HepG2 (cell line): ENCODE measurements at regions not wholly inside any gene's neighbourhood (a gene's known extent, or its start where the extent isn't known, plus 50 kb on each side); places are given as distances from the start of the nearest gene placed in this dataset.

ENCODE experiments used
- CSRNP1 ChIP-seq: sonication (generic); formaldehyde crosslinking; IDR thresholded peaks from 2 replicates; pipeline ENCODE4 v1.8.1; 2023; ENCODE audit warnings: mild to moderate bottlenecking, missing genetic modification reagents
- MIER3 ChIP-seq: IDR thresholded peaks from 2 replicates; pipeline ENCODE4 v1.6.1; 2016; ENCODE audit warnings: missing compliant biosample characterization, borderline replicate concordance
- SNAPC4 ChIP-seq: sonication (generic); formaldehyde crosslinking; IDR thresholded peaks from 2 replicates; pipeline ENCODE4 v1.4.0; 2020; ENCODE audit warnings: mild to moderate bottlenecking, missing genetic modification reagents
- TIGD3 ChIP-seq: sonication (generic); formaldehyde crosslinking; IDR thresholded peaks from 2 replicates; pipeline ENCODE4 v1.5.1; 2020; ENCODE audit warnings: mild to moderate bottlenecking, missing genetic modification reagents, borderline replicate concordance

- TF ChIP-seq SNAPC4 (CRISPR knock-in tag) (no peak), MIER3 (no peak), CSRNP1 (CRISPR knock-in tag) (no peak), TIGD3 (CRISPR knock-in tag) (no peak)
Measured at GRCh38 chr3:56974247-56974930, 86.1 kb upstream of the SPATA12 start (continued).
